ENCODE measurements at regions not wholly inside any gene's neighbourhood (a gene's known extent, or its start where the extent isn't known, plus 50 kb on each side); places are given as distances from the start of the nearest gene placed in this dataset.
"Not testable (repeated sequence)": the region's sequence is repeated elsewhere in the genome, so short reads cannot be mapped to it uniquely, and the experiment has no call there.

DNA sequence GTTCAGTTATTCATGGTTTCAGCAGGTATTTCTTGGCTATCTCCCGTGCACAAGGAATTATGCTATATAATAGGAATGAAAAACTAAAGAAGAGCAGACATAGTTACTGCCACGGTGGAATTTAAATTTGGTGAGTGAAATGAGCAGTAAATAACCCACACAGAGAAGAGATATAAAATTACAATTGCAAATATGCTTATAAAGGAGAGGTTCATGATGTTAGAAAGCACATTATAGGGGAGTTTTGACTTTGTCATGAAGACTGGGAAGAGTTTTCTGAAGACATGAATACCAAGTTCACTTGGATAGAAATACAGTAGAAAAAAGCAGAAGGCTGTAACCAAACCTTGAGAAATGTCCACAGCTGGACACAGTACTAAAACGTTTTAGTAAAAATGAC, 712.0 kb upstream of the AADAT start:
- TF ChIP-seq, protein P1, sequence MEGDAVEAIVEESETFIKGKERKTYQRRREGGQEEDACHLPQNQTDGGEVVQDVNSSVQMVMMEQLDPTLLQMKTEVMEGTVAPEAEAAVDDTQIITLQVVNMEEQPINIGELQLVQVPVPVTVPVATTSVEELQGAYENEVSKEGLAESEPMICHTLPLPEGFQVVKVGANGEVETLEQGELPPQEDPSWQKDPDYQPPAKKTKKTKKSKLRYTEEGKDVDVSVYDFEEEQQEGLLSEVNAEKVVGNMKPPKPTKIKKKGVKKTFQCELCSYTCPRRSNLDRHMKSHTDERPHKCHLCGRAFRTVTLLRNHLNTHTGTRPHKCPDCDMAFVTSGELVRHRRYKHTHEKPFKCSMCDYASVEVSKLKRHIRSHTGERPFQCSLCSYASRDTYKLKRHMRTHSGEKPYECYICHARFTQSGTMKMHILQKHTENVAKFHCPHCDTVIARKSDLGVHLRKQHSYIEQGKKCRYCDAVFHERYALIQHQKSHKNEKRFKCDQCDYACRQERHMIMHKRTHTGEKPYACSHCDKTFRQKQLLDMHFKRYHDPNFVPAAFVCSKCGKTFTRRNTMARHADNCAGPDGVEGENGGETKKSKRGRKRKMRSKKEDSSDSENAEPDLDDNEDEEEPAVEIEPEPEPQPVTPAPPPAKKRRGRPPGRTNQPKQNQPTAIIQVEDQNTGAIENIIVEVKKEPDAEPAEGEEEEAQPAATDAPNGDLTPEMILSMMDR (conservative IDR thresholded peaks at IDR 0.05): no peak
- no peak overlapping the region for H3K27ac ChIP-seq

DNA sequence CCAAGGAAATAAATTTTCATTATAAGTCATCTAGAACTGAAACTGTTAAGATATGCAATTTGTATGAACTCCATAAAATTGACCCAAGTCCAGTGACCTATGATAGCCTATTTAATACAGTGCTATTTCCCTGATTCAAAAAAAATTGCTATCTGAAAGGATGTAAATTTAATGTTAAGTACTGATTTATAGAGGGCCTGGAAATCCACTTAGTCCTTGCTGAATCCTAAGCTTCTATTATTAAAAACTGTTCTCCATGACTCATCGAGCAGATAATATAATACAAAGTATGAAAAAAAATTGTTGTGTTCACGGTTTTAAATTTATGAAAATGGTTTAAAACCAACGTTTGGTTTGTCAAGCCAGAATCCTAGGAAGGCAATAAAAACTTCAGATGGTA, 704.8 kb upstream of the AADAT start:
- TF ChIP-seq, protein P1 (conservative IDR thresholded peaks at IDR 0.05): no peak
- no peak overlapping the region for H3K27ac ChIP-seq

DNA sequence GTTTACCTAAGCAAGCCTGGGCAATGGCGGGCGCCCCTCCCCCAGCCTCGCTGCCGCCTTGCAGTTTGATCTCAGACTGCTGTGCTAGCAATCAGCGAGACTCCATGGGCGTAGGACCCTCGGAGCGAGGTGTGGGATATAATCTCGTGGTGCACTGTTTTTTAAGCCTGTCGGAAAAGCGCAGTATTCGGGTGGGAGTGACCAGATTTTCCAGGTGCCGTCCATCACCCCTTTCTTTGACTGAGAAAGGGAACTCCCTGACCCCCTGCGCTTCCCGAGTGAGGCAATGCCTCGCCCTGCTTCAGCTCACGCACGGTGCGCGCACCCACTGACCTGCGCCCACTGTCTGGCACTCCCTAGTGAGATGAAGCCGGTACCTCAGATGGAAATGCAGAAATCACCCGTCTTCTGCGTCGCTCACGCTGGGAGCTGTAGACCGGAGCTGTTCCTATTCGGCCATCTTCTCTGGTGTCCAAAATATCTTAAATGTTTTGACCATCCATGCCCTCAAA, 698.8 kb upstream of the AADAT start:
- H3K27ac ChIP-seq: not testable (repeated sequence)

DNA sequence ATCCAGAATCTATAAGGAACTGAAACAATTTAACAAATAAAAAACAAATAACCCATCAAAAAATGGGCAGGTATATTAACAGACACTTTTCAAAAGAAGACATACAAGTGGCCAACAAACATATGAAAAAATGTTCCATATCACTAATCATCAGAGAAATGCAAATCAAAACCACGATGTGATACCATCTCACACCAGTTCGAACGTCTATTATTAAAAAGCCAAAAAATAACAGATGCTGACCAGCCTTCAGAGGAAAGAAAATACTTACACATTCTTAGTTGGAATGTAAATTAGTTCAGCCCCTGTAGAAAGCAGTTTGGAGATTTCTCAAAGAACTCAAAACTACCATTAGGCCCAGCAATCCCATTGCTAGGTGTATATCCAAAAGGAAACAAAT, 687.9 kb upstream of the AADAT start:
- TF ChIP-seq, protein P1 (conservative IDR thresholded peaks at IDR 0.05): no peak
- H3K27ac ChIP-seq: no peak overlapping the region

DNA sequence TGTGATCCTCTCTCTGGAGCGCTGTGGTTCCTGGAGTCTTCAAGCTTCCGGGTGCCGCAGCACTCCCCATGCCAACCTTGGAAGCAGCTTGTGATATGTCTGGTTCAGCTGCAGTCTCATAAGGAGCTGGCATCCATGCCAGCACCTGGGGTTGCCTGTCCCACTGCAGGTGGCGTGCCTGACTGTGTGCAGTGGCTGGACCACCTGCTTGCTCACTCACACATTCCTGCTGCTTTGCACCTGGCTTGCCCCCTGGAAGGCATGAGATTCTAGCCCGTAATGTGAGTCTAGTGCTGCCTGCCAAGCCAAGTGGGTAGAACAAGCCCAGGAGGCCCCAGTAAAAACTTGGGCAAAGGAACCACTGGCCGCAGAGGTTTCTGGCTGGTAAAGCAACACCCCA, 687.2 kb upstream of the AADAT start:
- TF ChIP-seq, protein P1 (conservative IDR thresholded peaks at IDR 0.05): no peak
- no peak overlapping the region for H3K27ac ChIP-seq

DNA sequence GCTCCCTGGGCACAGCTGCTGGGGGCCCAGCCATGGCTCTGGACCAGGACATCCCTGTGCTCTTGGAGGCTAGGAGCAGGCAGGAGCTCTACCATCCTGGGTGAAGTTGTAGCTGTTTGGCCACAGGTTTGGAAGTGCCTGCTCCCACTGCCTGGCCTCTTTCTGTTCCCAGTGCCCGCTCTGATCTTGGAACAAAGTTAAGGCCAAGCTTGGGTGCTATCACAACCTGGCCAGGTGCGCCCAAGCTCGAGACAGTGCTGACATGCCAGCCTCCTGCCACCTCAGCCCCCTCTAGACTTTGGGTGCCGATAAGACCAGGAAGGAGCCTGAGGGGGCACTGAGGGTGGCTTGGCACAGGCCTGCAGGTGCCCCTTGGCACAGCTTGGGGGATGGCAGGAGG, 686.1 kb upstream of the AADAT start:
- no peak overlapping the region for H3K27ac ChIP-seq
- TF ChIP-seq, protein P1 (conservative IDR thresholded peaks at IDR 0.05): no peak

DNA sequence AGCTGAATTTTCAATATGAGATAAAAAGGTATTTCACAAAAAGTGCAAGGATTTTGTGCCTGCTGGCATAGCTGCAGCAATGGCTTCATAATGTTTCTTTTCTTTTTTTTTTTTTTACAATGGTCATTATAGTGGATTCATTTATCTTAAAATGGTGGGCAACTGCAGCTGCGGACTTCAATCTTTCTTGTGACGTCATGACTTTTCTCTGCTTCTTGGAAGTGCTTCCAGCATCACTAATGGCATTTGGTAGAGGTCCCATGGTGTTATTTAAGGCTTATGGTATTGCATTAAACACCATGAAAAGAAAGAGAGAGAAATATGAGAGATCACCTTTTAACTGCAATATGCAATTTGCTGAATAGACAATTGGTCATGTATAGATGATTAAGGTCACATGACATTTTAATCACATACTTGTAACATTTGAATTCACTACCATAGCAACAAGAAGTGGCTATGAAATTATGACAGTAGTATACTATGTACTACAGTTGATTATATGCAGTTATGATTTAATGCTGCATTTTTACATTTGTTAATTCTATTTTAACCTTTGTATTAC, 684.0 kb upstream of the AADAT start:
- TF ChIP-seq, protein P1 (conservative IDR thresholded peaks at IDR 0.05): no peak

DNA sequence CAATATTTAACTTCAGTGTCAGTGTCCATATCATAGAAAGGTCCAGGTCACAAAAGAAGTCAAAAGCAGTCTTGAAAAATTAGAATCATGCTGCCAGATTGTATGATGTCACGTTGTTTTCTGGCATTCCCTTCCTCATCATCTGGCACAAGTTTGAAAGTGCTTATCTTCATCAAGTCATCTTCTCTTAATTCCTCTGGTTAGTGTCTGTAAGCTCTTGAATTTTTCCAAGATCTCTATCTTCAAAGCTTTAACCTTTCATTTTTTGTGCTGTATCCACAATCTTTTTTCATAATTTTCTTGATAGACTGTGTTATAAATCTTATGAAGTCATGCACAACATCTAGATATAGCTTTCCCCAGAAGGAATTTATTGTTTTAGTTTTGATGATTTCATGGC, 682.7 kb upstream of the AADAT start:
- H3K27ac ChIP-seq: no peak overlapping the region; the same call in 1 of the 2 replicates
- TF ChIP-seq, protein P1 (conservative IDR thresholded peaks at IDR 0.05): no peak

More for the DNA sequence above, 684.0 kb upstream of the AADAT start:
- H3K27ac ChIP-seq: no peak overlapping the region; the same call in 1 of the 2 replicates
